ENCODE measurements at regions not wholly inside any gene's neighbourhood (a gene's known extent, or its start where the extent isn't known, plus 50 kb on each side); places are given as distances from the start of the nearest gene placed in this dataset.

DNA sequence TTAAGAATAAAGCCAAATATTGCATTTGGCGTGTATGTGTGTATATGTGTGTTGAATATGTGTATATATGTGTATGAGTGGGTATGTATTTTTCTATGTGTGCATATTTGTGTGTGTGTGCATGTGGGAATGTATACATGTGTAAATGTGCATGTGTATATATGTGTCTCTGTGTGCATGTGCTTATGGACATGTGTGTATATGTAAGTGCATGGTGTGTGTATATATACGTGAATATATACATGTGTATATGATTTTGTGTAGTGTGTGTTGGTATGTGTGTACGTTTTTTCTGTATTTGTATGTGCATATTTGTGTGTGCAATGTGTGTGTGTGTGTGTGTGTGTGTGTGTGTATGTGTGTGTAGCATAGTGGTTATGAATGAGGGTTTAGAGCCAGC lies 1021.0 kb downstream of the AACS start:
- DNase-seq (ENCODE audit: low spot score), result no peak

DNA sequence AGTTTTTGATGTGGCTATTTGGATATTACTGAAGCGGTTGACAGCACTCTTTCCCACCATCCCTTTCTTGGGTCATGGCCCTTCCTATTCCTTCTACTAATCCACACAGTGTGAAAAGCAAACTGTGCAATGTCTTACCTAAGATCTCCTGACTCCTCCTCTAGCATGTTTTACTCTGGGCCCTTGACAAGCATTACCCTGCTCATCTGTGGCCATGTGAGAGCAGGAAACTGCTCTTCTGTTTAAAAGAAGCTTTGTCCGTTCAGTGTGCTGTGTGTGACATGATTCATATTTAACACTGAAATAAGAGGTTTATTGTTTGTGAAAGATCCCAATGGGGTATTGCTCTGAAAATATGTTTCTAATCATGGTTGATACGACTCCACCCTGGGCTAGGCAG lies 1022.5 kb downstream of the AACS start:
- DNase-seq (ENCODE audit: low spot score), result no peak

- no peak for DNase-seq (ENCODE audit: low spot score)
Measured at GRCh38 chr12:126093908-126094307, 1028.7 kb downstream of the AACS start.

GRCh38 chr12:126095748-126096510 lies 1030.7 kb downstream of the AACS start:
- no peak for DNase-seq (ENCODE audit: low spot score)

GRCh38 chr12:126106706-126107105 lies 1041.5 kb downstream of the AACS start:
- no peak for DNase-seq (ENCODE audit: low spot score)

DNA sequence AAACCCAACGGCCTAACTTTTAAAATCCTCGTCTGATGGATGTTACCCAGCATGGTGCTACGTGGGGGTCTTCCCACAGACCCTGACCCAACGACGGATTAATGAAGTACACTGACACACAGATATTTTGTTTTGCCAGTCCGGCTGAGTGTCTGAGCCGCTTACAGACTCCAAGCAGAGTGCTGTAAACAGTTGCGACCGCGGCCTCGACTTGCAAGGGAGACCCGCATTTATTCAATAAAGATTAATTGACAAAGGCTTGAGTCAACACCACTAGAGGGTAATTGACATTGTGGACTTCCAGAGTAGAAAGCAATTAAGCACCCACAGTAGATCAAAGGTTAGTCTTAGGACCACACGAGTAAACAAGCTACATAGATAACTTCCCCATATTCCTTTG lies 1042.4 kb downstream of the AACS start:
- no peak for DNase-seq (ENCODE audit: low spot score)

DNA sequence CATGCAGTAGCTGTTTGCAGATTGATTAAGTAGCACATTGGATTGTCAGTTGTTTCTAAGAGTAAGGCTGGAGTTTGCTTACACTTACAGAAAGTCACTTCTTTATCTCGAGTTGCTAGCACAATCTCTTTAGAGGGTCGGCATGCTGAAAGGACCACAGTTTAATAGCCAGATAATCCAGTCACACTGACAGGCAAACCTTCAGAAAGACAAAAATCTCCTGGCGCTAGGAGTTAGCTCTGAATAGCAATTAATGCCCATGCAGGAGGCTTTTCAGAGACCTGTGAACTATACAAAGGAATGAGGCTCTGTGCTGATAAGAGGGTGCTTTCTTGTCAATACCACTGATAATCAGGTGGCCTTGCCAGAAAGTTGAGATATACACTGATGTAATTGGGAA lies 1043.0 kb downstream of the AACS start:
- DNase-seq (ENCODE audit: low spot score), result no peak

DNA sequence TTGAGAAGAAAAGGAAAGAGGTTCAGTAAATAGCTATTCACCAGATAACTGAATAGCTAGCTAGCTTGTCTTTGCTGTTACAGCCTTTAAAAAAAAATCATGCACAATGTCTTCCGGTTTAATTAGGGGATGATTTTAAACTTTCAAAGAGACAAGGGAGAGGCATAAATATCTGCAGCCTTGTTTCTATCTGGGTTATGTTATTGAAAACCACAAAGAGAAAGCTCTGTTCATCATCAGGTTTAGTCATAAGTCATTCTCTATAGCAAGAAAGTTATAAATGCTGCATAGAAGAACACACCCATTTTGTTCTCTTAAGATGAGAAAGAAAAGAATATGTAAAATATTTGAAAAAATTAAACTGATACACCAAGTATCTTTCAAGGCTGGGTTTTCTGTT lies 1046.9 kb downstream of the AACS start:
- no peak for DNase-seq (ENCODE audit: low spot score)

DNA sequence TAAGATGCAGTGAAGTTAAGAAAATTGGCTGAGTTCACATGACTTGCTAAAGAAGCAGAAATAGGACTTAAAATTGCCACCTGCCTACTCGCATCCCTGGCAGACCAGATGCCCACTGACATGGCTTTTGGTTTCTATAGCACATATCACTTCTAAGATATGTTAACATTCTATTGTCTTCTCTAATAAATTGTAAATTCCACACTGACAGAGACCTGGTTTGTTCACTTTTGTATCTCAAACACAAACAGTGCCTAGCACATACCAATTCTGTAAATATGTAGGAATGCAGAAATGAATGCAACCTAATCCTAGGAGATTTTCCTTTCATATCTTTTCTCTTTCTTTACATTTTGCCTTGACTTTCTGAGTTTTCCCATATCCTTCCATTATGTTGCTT lies 1047.6 kb downstream of the AACS start:
- DNase-seq (ENCODE audit: low spot score), result no peak

DNA sequence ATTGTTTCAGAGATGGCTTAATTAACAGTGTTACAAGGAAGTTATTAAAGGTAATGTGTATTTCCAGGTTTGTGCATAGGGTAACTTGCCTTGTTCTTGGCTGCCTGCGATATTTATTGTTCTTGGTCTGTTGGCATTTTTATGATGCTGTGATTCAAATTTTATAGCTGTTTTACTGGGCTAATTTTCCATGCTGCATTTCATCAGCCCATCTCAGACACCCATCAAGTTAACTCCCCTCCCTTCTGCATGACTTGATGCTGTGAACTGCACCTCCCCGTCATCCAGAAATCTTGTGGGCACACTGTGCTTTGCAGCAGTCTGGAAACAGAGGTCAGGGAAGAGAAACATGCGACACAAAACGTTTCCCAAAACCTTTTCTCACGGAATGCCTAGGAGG lies 1049.2 kb downstream of the AACS start:
- no peak for DNase-seq (ENCODE audit: low spot score)

DNA sequence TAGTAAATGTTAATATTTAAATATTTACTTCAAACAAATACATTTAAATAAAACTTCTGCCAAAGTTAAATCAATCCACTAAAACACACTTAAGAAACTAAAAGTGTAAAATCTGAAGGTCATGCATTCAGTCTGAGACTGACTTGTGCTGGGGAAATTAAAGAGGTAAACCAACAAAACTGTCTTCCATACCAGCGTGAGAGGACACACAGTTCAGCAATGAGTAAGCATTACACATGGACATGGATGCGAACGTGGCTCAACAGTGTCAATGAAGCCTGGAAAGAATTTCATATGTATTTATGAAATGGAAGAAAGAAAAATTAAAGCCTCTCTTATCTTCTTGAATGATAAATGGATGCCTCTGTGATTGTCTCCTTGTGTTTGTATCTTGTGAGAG lies 1052.3 kb downstream of the AACS start:
- DNase-seq (ENCODE audit: low spot score), result no peak

GRCh38 chr12:126139355-126139754 lies 1074.1 kb downstream of the AACS start:
- no peak for DNase-seq (ENCODE audit: low spot score)

GRCh38 chr12:126144603-126145002 lies 1079.4 kb downstream of the AACS start:
- no peak for DNase-seq (ENCODE audit: low spot score)

DNA sequence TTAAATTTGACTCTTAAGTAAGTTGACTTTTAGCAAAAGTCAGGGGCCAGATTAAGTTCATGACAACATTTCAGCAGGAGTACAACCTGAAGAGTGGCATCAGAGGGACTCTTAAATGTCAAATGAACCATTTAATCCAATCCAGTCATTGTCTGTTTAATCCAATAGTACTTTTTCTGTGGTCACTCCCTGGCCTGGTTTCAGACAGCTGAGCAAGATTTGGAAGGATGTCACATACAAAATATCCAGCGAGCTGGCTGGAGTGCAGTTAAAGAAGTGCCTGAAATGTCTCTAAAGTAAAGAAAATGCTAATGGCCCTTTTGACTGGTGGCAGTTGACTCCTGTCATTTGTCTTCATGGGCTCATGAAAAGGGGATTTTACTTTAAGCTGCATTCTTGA lies 1082.1 kb downstream of the AACS start:
- DNase-seq (ENCODE audit: low spot score), result no peak

DNA sequence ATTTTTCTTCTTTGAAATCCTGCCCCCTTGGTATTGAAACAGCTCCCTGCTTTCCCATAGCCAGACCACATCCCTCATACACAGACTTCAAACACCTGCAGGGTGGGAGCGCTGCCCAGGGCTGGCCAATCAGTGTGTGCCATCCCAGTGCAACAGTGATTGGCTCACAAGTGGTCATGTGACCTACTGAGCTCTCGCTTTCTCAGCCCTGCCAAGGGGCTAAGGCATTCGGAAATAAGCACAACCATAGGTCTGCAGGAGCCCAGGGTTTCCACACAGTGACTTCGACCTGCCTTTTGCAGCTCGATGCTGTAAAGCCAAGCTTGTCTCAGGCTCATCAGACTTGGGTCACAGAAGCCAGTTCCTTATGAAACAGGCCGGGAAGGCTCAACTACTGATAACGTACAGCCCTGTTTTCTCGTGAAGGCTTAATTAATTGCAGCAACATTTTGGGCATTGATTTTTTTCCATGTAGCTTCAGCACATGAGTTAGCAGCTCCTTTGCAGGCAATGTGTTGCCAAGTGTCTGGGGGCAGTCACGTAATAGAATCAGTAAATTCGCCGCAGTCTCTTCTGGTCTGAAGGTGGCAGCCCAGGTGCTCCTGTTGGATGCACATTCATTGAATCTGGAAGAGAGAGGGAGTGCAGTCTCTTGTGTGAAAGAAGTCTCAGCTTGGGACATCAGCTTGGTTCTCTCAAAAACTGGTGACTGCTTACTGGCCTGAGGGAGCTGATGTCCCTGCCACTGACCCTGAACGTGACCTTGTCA lies 1091.8 kb downstream of the AACS start:
- no peak for DNase-seq (ENCODE audit: low spot score)

DNA sequence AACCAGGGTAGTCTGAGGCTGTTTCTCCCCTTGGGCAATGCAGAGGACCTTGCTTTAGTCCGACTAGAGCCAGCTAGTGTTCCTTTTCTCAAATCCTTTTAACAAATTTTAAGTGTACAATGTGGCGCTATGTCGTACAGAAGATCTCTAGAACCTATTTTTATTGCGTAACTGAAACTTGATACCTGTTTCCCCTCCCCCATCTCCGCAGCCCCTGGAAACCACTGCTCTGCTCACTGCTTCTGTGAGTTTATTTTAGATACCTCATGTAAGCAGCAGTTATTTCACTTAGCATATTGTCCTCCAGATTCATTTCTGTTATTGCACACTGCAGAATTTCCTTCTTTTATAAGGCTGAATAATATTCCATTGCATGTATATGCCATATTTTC lies 1092.3 kb downstream of the AACS start:
- DNase-seq (ENCODE audit: low spot score), result no peak

- DNase-seq (ENCODE audit: low spot score), result no peak
Measured at GRCh38 chr12:126159139-126159538, 1093.9 kb downstream of the AACS start.

GRCh38 chr12:126160912-126161311 lies 1095.7 kb downstream of the AACS start:
- DNase-seq (ENCODE audit: low spot score), result no peak

- DNase-seq (ENCODE audit: low spot score), result no peak
Measured at GRCh38 chr12:126163984-126164383, 1098.7 kb downstream of the AACS start.

DNA sequence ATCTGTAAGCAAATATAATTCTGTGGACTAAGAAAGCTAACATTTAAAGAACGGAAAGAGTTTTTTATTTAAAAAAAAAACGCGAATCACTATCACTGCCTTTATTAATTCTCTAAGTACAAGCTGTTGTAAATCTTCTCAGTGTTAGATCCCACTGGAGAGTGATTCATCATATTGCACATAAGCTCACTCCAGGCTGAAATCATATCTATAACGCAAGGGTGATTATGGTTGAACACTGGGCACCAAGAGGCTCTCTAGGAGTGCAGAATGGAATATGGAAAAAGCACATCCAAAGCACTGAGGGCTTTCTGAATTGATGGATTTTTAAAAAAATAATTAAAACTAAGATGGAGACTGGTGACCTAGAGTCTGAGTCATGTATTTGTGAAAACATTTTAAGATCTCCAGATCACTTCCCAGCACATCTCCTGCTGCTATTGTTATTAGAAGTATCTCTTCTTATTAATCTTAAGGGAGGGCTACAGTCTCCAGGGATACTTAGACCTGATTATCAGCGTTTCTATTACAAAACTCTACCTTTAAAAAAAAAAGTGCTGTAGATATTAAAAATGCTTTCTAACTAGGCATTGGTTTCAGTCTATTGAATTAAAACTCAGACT lies 1106.8 kb downstream of the AACS start:
- no peak for DNase-seq (ENCODE audit: low spot score)

DNA sequence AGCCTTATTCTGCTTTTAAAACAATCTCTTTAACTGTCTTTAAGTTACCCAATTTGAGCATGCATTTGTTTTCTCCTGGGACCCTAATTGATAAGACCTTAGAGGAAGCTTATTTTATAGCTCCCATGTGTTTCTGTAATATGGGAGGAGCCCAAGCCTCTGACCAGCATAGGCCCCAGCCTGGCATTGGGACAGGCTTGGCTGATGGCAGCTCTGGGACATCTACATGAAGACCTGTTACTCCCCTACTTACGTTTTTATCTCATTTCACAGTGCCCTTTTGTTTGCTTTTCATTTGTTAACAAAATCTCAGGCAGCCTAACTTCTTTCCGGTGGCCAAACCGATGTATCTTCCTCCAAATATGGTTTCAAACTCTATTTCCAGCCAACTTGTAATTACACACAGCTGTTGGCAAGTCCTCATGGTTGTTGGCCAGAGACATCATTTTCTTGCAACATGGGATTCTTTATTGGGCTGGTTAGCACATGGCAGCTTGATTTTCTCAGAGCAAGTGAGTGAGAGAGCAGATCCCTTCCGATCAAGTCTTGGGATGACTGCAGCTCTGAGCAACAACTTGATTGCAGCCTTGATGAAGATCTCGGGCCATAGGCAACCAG lies 1117.5 kb downstream of the AACS start:
- DNase-seq (ENCODE audit: low spot score), result no peak

GRCh38 chr12:126185025-126185424 lies 1119.8 kb downstream of the AACS start:
- DNase-seq (ENCODE audit: low spot score), result no peak

DNA sequence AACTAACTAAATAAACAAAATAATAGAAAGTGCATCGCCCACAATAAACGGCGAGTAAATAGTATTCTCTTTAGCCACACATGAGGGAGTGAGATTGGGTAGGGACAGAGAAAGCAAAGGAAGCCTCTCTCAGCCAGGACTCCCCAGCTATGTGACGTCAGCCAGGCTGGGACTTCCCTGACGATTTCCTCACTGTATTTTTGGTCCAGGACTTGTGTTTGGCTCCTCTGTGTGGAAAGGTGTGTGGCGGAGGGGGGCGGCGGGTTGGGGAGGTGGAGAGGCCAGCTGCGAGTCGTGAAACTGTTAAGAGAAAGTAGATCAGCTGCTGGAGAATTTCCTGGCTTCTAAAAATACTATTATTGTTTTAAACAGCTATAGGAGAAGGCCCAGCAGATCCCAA lies 1124.6 kb downstream of the AACS start:
- DNase-seq (ENCODE audit: low spot score), result no peak
